ENCODE measurements at regions not wholly inside any gene's neighbourhood (a gene's known extent, or its start where the extent isn't known, plus 50 kb on each side); places are given as distances from the start of the nearest gene placed in this dataset.

DNA sequence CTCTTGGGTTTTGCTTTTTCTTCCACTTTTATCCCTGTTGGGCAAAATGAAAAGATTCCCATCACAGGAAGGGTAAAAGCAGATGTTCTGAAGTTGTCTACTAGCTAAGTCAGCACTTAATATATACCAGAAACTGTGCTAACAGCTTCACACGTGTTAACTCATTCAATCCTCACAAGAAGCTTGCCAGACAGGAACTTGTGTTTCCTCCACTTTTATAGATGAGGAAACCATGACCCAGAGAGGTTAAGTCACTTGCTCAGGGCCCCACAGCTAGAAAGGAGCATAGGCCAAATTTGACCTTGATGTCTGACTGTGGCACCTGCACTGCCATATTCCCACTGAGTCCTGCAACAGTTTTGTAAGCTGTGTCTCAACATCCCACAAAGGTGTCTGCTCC lies 76.8 kb upstream of the EPC2 start:
- no peak for DNase-seq

DNA sequence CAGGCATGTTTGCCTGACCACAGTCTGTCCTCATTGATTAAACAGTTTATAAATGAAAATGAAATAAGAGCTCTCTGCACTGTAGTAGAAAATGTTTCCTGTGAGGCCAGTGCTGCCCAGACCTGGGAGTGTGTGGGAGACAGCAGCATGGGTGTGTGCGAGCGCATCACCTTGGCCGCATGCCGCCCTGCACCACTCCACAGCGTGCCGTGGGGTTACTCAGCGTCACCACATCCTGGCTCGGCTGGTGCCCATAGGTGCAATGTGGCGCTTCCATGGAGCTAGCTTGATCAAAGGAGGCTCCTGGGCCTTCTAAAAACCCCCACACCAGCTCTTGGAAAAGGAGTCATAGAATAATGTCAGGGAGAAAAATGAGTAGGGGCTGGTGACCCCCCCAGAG lies 76.0 kb upstream of the EPC2 start:
- no peak for DNase-seq

DNA sequence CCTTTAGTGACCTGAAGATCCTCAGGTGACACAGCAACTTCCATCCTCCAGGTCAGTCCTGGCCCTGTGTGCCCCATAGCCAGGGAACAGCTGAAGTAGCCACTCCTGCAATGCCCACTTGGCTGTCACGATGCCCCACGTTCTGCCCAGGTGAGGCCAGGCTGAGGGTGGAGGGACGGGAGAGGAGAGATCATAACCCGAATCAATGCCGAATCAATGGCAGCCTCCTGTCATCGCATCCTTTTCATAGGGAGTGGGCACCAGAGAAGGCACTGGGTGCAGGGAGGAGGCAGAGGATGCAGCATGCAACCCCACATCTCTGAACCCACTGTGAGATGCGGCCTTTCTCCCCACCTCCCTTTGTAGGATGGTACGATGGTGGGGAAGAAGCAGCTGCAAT lies 75.3 kb upstream of the EPC2 start:
- no peak for DNase-seq

DNA sequence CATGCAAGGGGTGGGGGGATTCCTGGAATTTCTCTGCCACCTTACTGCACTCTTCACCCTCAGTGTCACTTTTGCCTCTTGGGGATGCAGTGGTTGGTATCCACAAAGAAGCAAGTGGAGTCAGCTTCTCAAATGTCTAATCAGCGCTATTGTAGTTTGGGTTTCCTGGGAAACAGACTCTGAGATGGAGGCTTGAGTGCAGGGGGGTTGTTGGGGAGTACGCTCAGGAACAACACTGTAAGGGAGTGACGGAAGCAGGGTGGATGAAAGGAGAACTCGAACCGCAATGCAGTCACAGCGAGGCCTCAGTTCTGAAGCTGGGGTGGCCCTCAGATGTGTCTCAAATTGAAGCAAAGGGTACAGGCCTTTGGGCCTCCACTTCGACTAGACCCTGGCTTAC lies 73.6 kb upstream of the EPC2 start:
- DNase-seq: no peak

DNA sequence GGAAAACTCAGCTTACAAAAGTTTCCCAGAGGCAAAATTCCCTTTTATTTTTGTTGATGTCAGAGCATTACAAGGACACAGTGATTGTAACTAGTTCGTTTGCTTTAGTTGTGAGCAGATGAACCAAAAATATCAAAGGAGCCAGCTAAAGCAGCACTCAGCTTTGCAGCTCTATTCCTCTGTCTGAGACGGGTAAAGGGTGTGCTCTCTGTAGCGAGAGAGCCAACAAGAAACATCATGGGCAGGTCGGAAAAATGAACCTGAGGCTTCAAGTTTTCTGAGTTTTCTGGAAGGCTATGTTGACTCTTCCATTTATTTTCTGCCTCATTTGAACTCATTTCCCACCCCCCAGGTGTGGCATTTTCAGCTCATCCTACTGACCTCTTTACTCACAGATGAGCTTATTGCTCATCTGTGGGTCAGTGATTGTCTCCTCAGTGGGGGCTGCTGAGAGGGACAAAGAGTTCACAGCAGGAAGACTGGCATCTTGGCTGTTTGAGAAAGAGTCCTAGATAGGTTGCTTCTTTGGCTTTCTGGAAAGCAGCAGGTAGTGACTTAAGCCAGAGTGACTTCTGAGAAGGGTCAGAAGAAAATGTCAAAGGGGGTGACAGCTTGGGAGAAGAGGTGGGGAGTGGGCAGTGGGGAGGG lies 66.6 kb upstream of the EPC2 start:
- no peak for DNase-seq

DNA sequence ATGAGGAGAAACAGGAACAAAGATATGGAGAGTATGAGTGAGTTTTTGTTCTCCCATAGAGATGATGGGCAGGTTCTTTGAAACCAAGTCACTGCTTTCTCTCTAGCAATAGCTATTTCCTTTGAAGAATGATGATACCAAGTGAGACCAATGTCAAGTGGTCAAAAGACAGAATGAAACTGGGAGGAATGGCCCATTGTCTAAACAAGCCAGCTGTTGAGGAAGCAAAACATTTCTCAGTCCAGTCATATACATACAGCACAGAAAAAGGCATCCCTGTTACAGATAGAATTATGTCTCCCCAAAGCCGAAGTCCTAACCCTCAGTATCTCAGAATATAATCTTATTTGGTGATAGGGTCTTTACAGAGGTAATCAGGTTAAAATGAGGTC lies 66.1 kb upstream of the EPC2 start:
- DNase-seq: no peak

DNA sequence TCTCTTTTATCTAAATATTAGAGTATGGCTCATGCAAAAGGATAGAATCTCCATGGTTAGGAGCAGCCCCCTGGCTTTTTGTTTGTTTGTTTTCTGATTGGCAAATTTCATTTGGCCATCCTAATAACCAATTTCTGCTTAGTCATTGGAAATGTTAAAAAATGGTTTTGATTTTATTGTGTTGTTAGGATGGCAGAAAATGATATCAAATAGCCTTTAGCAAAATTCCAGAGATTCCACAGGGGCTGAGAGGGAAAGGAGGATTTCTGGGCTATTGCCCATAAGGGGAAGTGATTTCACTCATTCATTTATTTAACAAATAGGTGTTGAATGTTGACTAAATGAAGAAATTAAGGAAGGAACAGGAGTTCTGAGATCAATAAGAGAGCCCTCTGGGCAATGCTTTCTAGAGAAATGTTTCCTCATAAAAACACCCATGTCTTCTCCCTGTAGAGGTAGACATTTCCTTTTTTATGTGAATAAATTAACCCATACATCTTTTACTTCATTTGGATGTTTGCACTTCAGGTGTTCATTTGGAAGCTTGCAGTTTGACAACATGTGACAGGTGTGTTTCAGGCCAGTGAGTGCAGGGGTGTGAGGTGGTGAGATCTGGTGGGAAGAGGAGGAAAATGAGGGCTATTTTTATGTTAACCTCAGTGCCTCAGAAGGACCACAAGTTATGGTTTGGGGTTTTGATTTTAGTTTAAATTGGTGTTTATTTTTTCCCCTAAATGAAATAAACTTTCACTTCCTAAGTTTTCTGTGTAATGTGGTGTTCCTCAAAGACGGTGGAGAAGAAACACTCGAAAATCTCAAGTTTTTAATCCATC lies 61.7 kb upstream of the EPC2 start:
- DNase-seq: no peak

- no peak for DNase-seq
Observed at GRCh38 chr2:148585696-148586095, 58.9 kb upstream of the EPC2 start.

- DNase-seq: no peak
Observed at GRCh38 chr2:148586522-148587128, 57.9 kb upstream of the EPC2 start.

- DNase-seq: no peak
Observed at GRCh38 chr2:148590612-148591011, 53.9 kb upstream of the EPC2 start.

DNA sequence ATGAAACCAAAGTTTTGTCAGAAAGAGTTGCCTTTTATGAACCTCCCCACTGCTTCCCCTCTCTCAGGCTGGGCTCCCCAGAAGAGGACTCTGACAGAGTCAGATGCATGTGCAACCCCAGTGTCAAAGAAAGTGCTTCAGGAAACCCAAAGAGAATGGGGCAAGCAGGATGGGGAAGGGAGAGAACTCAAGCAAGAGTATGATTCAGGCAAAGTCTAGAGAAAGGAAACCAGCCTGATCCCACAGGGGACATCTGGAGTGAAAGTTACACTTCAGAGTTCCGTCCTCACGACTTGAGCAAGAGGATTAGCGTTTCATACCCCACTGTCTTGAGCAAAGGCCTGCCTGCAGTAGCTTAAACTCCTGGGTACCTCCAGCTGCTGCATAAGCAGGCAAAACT lies 51.8 kb upstream of the EPC2 start:
- DNase-seq: peak; percentile 28

GRCh38 chr2:148593421-148593820 lies 51.1 kb upstream of the EPC2 start:
- no peak for DNase-seq

- DNase-seq: no peak
Observed at GRCh38 chr2:148594216-148594615, 50.3 kb upstream of the EPC2 start.
